Right ventricle myocardium superior (tissue), 1 donor: ENCODE measurements at regions not wholly inside any gene's neighbourhood (a gene's known extent, or its start where the extent isn't known, plus 50 kb on each side); places are given as distances from the start of the nearest gene placed in this dataset.
A peak's percentile ranks its signal among the peaks of the same experiment; 100 is the strongest.

Source experiments
- ATAC-seq: fragments of 200-7000 bp; cut with Tn5 transposase; one replicate; pipeline ENCODE4 v1.9.1; 2020; ENCODE audit warnings: mild to moderate bottlenecking; ENCODE audit not compliant: poor library complexity
- DNase-seq: peaks from one replicate; pipeline ENCODE4 v3.0.0-alpha.2; 2020
- intact Hi-C: fragments of 100-400 bp; cut with DNase I; formaldehyde crosslinking; loops from one replicate; pipeline ENCODE4 v1.11.2; 2022
- donor health status: DM: no; HTN: yes; CAD: no; lungs with severe emphysema.

DNA sequence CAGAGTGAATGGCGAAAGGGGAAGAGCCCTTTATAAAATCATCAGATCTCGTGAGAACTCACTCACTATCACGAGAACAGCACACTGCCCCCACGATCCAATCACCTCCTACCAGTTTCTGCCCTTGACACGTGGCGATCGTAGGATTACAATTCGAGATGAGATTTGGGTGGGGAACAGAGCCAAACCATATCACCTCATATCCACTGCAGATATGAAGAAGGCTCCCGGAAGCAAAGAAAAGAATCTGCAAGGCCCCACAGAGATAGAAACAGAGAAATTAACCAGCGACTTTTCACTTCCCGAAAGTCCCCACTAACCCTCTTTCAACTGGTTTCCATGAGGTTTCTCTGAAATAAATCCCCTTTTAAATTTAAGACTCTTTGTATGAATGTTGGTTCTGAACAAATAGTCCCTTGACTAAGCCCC lies 86.2 kb upstream of the IRF2BP2 start:
- ATAC-seq, result no peak
- intact Hi-C loops, result no loop called here

DNA sequence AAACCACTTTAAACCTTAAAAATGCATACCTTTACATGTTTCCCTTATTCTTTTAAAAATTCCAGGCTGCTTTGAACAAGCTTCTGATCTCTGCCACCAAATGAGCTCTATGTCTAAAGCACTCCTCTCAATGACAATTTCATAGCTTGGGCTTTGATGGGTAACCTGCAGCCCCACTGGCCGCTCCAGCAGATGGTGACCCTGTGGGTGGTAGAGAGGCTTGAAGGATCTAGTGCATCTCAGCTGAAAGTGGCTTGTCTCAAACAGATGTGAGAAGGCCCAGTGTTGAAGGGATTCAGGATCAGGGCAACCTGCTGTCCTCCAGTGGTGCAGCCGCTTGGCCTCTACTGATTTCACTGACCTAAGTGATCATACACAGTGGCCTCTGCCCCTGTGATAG lies 84.7 kb upstream of the IRF2BP2 start:
- intact Hi-C loops, result no loop called here
- ATAC-seq (no peak), DNase-seq (no peak)

More for the DNA sequence above, 86.2 kb upstream of the IRF2BP2 start:
- DNase-seq, result no peak

DNA sequence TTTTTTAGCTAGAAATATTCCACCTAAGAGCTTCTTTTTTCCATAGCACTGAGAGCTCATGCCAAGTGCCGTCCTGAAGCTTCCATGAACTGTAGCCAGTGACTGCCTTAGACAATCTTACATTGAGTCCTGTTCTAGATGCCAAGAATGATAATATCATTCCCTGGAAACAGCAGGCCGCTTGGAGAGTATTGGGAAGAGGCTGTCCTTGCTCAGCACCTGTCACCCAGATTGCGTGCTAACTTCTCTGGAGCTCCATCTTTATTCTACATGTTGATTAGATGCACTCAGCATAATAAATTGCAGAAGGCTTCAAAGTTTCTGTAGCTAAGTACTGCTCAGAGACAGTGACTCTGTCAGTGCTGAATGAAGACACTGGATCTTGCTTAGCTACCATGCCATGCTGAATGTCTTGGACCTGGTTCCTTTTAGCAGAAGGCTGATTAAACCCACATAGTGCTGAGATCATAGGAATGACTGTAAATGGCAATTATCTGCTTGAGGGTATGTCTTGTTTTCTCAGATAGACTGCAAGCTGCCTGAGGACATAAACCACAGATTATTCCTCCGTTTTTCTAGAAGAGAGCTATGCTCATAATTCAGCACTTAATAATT lies 83.1 kb upstream of the IRF2BP2 start:
- ATAC-seq (no peak), DNase-seq (no peak)
- intact Hi-C loops, result no loop called here

DNA sequence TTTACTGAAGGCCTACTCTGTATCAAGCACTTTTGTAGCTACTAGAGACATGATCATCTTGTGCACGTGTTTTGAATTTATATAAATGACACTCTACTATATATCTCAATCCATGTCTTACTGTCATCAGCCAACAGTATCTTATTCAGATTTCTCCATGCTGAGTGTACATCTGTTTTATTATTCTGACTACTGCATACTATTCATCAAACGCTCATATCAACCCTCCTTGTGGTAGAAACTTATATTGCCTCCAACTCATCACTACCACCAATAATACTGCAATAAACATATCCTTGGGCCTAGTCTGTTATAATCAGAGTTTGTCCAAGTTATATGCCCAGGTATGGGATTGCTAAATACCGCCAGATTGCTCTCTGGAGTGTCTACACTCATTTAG lies 81.6 kb upstream of the IRF2BP2 start:
- ATAC-seq, result no peak
- no peak for DNase-seq
- intact Hi-C loops, result no loop called here

DNA sequence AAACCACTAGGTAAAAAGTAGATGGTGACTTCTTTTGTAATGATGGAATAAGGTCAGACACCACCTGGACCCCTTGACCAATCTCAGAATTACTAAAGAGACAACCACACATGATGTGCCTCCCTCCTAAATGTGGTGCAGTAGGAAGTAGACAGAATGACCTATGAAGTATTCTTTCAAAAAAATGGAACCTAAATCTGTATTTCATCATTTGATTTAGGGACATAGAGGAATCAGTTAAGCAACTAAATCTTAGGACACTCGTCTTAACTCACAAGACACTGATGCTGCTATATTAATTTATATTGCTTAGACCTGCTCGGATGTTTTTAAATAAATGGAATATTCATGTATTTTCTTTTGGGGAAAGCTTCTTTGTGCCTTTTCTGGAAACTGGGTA lies 80.9 kb upstream of the IRF2BP2 start:
- ATAC-seq (no peak), DNase-seq (no peak)

DNA sequence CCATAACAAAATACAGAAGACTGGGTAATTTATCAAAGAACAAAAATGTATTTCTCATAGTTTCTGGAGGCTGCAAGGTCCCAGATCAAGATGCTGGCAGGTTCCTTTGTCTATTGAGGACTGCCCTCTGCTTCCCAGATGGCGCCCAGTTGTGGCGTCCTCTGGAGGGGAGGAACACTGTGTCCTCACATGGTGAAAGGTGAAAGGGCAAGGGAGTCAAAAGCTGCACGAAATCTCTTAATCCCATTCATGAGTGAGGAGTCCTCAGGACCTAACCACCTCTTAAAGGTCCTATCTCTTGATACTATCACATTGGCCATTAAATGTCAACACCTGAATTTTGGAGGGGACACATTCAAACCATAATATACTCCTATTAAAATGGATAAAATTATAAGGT lies 79.3 kb upstream of the IRF2BP2 start:
- intact Hi-C loops, result no loop called here
- no peak for ATAC-seq

More for the DNA sequence above, 80.9 kb upstream of the IRF2BP2 start:
- intact Hi-C loops, result no loop called here

DNA sequence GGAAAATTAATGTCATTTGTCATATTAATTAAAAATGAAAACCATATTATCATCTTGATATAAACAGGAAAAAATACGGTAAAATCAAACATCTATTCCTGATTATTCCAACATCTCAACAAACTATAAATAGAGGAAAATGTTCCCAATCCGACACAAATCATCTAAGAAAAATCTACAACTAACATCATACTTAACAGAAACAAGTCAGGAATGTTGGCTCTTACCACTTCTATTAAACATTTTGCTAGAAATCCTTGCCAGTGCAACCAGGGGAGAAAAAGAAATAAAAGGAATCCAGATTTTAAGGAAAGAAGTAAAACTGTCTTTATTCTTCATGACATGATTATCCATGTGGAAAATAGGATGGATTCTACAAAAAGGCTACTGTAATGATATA lies 77.0 kb upstream of the IRF2BP2 start:
- ATAC-seq (no peak), DNase-seq (no peak)
- intact Hi-C loops, result no loop called here

More for the DNA sequence above, 79.3 kb upstream of the IRF2BP2 start:
- DNase-seq, result no peak

DNA sequence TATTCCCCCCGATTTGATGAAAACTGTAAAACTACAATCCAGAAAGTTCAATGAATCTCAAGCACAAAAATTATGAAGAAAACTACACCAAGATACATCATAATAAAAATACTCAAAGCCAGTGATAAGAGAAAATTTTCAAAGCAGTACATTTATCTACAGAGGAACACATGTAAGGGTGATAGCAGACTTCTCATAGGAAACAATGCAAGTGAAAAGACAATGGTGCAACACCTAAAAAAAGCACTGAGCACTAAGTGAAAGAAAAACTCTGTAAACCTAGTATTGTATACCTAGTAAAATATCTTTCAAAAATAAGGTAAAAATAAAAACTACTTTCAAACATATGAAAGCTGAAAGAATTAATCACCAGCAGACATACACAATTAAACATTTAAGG lies 76.1 kb upstream of the IRF2BP2 start:
- ATAC-seq (no peak), DNase-seq (no peak)
- intact Hi-C loops, result no loop called here

DNA sequence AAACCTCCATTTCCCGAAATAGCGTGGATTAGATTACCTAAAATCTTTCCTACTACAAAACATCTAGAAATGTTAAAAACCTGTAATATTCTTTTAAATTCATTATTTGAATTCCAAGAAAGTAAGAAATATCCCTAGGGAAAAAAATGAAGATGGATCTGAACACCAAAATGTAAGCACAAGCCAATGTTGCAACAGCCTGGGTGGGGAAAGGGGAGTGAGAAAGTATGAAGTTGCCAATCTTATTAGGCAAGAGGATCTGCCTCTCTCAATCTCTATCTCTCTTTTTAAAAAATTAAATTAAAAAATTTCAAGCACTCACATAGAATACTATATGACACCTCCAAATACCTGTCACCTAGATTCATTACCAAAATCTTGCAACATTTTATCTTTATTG lies 74.9 kb upstream of the IRF2BP2 start:
- ATAC-seq, result peak; percentile 72
- no peak for DNase-seq
- intact Hi-C loops, result no loop called here

DNA sequence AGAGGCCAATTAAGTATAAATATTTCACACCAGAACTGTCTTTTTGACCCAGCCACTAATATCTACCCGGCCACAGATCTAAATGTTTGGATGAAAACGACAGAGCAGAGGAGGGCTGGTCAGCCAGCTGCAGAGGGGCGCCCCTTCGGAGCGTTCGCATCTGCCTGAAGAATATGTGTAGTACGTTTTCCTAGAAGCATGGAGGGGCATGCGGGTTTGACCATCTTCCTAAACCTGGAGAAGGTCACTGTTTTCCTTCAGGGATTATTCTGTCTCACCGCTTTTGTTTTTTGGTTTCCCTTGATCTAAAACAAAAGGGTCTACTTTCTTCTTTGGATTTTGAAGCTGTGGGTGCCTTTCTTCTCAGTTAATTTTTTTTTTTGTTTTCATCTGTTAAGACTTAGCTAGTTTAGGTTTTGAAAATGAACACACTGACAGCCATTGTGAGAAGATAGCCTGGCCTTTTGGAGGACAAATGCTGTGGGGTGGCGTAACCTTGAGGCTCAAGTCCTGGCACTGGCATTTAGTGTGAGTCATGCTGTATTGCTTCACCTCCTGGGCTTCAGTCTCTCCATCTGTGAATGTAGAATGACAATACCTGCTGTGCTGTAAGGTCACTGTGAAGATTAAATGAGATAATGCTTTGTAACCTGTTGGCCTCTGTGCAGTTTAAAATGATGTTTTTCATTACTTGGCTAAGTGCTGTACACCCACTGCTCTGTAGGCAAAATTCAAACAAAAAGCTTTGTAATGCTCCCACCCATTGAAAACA lies 74.1 kb upstream of the IRF2BP2 start:
- DNase-seq (peak; percentile 73), ATAC-seq (peak; percentile 99)
- intact Hi-C loops, result no loop called here

DNA sequence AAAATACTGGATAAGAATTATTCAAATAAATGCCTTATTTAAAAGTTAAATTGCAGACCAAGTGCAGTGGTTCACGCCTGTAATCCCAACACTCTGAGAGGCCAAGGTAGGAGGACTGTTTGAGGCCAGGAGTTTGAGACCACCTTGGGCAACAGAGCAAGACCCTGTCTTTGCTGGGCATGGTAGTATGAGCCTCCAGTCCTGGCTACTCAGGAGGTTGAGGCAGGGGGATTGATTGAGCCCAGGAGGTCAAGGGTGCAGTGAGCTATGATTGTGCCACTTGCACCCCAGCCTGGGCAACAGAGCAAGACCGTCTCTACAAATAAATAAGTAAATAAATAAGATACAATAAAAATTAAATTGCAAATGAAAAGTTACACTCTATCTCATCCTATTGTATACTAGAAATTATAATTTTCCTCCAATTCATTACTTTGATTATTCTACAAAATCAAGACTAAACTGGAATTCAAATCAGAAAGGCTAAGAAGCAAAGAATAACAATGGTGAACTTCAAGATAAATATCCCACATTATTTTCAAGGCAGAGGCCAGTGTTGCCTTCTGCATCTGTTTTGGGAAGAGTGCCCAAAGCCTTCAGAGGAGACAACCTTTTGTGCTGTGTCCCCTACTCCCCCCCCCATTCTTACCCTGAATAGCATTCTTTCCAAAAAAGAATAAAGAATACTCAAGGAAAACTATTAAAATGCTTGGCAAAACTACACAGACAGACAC lies 73.3 kb upstream of the IRF2BP2 start:
- intact Hi-C loops, result no loop called here
- DNase-seq, result no peak

DNA sequence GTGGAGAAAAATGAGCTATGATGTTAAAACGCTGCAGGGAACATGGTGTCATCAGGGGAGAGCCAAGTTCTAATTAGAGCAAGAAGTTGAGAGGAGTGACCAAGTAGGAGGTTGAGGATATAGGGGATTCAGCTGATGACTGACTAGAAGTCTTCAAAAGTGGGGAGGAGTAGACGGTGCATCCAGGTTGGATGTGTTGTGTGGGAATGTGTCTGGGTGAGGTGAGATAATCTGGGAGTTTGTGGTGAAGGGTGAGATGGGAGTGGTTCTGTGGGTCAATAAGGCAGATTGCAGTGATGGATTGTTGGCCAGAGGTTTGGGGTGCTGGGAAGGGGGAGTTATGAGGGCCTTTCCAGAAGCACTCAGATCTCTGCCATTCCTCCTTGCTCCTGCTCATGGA lies 72.0 kb upstream of the IRF2BP2 start:
- intact Hi-C loops, result no loop called here
- ATAC-seq, result no peak

More for the DNA sequence above, 73.3 kb upstream of the IRF2BP2 start:
- ATAC-seq, result peak; percentile 37

DNA sequence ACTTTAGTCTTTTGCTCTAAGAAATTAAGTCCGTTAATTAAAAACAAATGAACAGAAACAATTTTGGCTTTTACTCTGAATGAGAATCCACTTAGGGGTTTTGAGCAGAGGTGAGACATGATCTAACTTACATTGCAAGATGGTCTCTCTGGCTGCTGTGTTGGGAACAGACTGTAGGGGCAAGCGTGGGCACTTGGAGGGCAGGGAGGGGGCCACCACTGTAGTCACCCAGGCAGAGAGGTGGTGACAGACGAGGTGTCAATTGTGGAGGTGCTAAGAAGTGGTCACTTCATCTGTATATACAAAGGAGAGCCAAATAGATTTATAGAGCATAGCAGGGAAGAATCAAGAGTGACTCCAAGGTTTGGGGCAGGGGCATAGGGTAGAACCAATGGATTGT lies 71.1 kb upstream of the IRF2BP2 start:
- ATAC-seq, result no peak
- intact Hi-C loops, result no loop called here
- no peak for DNase-seq

More for the DNA sequence above, 72.0 kb upstream of the IRF2BP2 start:
- DNase-seq, result no peak

DNA sequence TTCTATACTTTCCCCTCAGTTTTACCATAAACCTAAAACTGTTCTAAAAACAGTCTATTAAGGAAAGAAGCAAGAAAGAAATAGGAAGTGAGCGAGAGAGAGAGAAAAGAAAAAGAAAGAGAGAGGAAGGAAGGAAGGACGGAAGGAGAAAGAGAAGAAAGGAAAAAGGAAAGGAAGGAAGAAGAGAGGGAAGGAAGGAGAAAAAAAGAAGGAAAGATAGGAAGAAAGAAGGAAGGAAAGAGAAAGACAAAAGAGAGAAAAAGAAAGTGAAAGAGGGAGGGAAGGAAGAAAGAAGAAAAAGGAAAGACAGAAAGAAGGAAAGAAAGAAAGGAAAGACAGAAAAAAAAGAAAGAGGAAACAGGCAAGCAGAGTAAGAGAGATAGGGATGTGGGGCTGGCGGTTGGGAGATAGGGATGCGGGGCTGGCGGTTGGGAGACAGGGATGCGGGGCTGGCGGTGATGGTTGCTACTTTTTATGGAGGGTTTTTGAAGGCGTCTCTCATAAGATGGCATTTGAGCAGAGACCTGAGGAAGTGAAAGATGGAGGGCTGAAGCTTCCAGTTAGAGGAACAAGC lies 70.4 kb upstream of the IRF2BP2 start:
- no peak for ATAC-seq
- intact Hi-C loops, result no loop called here
- DNase-seq, result no peak

DNA sequence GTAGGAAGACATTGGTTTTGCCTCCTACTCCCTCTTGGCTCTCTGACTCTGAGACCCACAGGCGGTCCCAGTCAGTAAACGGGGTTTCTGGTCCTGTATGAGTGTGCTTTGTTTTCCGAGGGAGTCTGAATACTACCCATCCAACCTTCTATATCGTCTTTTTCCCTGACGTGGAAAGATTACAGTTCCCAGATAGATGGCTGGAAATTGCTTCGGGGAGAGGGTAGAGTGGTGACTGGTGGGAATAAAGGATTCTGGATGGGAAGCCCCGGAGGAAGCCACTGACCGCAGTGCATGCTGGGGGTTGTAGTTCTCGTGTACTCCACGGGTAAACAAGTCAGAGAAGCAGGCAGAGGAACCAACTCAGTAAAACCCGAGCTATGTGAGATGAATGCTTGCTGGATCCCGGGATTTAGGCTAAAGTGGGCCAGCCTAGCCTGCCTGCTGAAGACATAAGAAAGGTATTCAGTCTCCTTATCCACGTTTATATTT lies 66.2 kb upstream of the IRF2BP2 start:
- ATAC-seq (peak; percentile 96), DNase-seq (peak; percentile 89)
- intact Hi-C loops, result no loop called here

DNA sequence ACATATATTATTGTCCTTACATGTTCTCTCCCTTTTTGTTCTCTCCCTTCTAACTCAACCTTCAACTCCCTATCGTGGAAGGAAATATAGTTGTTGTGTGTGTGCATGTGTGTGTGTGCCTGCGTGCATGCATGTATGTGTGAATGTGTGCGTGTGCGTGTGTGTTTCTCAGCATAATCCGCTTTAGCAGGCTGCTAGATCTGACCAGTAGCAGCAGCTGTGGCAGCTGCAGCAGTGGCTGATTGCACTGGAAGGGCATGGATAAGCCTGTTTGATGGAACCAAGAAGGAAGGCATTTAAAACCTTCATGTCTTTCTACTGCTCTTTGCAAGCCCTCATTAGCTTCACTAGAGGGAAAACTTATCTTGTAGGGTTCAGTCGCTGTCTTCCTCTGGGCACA lies 65.6 kb upstream of the IRF2BP2 start:
- ATAC-seq, result peak; percentile 28
- intact Hi-C loops, result no loop called here
- no peak for DNase-seq

DNA sequence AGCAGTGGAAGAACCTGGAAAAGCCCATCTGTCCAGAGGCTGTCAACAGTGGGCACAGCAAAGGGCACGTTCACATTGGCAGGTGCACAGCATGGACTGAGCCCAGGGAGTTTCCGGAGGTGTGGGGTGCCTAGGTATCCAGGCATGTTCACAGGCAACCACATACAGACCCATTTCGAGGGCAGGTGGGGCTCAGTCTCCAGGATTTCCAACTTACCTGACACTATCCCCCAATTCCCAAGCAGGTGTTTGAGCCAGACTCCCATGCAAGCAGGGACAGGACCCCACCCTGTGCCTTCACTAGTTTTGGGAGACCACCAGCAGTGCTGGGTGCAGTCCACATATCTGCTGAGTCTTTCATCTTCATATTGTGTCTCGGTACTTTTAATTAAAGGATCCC lies 65.0 kb upstream of the IRF2BP2 start:
- no peak for ATAC-seq

DNA sequence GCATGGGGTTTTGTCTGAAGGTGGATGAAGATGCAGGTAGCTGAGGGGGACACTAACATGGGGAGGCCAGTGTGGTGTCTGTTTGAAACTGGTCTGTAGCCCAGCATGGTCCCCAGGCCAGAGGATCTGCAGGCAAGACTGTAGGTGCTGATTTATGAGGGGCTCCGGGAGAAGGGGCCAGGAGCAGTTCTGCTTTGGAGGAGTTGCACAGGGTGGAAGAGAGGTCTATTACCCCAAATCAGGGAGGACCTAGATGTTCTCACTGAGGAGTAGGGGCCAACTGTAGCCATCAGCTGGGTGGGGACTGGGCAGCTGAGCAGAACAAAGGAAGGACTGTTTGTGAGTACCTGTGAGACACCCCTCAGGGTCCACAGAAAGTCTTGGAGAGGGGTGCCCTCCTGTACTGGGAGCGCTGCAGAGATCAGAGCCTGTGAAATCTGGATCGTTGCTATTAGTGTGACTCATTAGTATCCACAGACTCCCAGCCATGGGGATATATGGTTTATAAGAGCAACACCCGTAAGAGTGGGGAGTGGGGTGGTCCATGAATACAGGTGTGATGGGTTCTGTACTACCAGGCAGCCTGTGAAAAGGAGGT lies 64.3 kb upstream of the IRF2BP2 start:
- DNase-seq, result no peak

More for the DNA sequence above, 65.0 kb upstream of the IRF2BP2 start:
- DNase-seq, result no peak
- intact Hi-C loops, result no loop called here

More for the DNA sequence above, 64.3 kb upstream of the IRF2BP2 start:
- ATAC-seq, result no peak
- intact Hi-C loops, result no loop called here
